Brain microvascular endothelial cell (primary cell): ENCODE measurements at regions not wholly inside any gene's neighbourhood (a gene's known extent, or its start where the extent isn't known, plus 50 kb on each side); places are given as distances from the start of the nearest gene placed in this dataset.

Experiments used
- DNase-seq: peaks from one replicate; pipeline ENCODE4 v3.0.0-alpha.2; 2020
- H3K27ac ChIP-seq: fragments of 250-450 bp; sonication (Bioruptor Pico); 2 replicates; pipeline ENCODE4 v1.5.1; 2020; ENCODE audit warnings: mild to moderate bottlenecking, moderate library complexity
- H3K27me3 ChIP-seq: fragments of 250-450 bp; sonication (Bioruptor Pico); replicated peaks from 2 replicates; pipeline ENCODE4 v1.5.1; 2020; ENCODE audit warnings: mild to moderate bottlenecking
- H3K36me3 ChIP-seq: fragments of 250-450 bp; sonication (Bioruptor Pico); replicated peaks from 2 replicates; pipeline ENCODE4 v1.5.1; 2020; ENCODE audit warnings: mild to moderate bottlenecking
- H3K4me3 ChIP-seq: 2 replicates; pipeline ENCODE4 v1.5.1; 2011; ENCODE audit warnings: low read depth, mild to moderate bottlenecking, control low read depth, low read length, moderate library complexity
- in situ Hi-C: cut with HindIII; loops from 2 replicates; pipeline ENCODE4 v1.10.0; 2017; ENCODE audit warnings: low sequenced_read_pairs, low pct_ligation_motif_present
- TF ChIP-seq, protein P1 (sequence below): IDR thresholded peaks from 2 replicates; pipeline ENCODE4 v1.5.1; 2011; ENCODE audit warnings: low read depth, mild to moderate bottlenecking, moderate library complexity, low read length, control low read depth, inconsistent platforms; ENCODE audit errors: missing control alignments

DNA sequence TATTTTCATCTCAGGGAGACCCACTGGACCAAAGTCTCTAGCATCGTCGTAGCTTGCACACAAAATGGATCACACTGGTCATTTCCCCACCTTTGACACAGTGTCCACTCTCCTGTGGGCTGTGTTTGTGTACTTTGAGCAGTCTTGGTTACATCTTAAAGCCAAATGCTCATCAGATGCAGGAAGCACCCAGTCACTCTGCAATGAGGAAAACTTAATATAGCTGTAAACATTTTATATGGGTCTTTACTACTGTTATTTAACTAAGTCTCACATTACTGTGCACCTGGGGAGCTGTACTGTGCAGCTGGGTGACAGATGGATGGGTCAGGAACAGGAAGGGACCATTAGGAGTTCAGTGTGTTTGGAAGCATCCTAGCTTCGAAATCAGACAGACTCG is 109.0 kb upstream of the CXCR4 start:
- H3K27me3 ChIP-seq = no peaks in the 10 kb centered on the region
- H3K4me3 ChIP-seq = no peak overlapping the region
- DNase-seq = no peak
- no peak overlapping the region for H3K27ac ChIP-seq
- H3K36me3 ChIP-seq = no peaks in the 10 kb centered on the region
- TF ChIP-seq, protein P1, sequence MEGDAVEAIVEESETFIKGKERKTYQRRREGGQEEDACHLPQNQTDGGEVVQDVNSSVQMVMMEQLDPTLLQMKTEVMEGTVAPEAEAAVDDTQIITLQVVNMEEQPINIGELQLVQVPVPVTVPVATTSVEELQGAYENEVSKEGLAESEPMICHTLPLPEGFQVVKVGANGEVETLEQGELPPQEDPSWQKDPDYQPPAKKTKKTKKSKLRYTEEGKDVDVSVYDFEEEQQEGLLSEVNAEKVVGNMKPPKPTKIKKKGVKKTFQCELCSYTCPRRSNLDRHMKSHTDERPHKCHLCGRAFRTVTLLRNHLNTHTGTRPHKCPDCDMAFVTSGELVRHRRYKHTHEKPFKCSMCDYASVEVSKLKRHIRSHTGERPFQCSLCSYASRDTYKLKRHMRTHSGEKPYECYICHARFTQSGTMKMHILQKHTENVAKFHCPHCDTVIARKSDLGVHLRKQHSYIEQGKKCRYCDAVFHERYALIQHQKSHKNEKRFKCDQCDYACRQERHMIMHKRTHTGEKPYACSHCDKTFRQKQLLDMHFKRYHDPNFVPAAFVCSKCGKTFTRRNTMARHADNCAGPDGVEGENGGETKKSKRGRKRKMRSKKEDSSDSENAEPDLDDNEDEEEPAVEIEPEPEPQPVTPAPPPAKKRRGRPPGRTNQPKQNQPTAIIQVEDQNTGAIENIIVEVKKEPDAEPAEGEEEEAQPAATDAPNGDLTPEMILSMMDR = no peak
- in situ Hi-C loops = no loop called here

DNA sequence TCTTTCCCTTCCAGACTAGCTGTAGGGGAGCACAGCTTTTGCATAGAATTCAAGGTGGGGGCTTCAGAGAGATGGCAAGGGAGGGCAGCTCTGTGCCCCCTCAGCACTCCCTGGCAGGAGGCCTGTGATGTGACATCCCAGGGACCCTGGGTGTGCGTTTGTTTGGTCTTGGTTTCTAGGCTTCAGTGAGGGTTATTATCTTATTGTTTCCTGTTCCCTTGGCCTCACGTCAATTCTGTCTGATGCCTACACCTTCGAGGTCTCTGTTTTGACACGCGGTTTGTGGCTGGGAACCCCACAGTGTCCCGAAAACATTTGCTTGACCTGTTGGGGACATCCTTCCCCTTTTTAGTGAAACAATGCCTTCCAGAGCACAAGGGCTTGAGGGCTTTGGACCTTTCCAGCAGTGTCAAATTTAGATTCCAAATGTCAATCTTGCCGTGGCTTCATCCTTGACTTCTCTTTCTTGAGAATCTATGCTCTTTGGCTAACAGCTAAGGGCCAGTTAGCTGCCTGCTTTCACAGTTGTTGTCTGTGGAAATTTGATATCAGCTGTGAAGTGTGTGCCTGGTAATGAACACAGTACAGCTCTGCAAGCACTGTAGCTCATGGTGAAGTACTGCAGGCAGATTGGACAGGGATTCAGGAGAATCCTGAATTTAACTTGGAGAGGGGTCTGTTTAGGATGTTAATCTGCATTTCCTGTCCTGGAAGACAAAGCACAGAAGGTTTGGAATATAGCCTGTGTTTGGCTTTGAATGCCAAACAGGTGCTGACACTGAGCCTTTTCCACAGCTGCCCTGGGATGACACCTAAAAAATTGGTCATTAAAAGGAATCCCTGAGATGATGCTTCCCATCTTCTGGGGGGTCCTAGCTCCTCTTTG is 108.2 kb upstream of the CXCR4 start:
- in situ Hi-C loops = no loop called here
- Histone ChIP-seq H3K4me3 (no peak overlapping the region), H3K27ac (no peak overlapping the region), H3K27me3 (no peaks in the 10 kb centered on the region), H3K36me3 (no peaks in the 10 kb centered on the region)
- TF ChIP-seq, protein P1 = no peak
- DNase-seq = no peak

DNA sequence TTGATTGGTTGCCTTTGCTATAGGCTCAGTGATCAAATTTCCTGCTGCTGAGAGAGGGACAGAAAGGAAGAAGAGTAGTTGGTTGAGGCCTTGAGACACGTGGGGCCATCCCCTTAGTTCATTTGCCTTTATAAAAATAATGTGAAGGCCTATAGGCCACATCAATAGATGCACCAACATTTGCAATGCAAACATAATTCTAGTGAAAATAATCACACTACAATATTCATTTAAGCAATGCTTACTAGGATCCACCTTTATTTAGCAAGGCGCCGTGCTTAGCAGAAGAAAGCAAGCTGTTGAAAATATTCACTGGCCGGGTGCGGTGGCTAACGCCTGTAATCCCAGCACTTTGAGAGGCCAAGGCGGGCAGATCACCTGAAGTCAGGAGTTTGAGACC is 105.3 kb upstream of the CXCR4 start:
- no peak overlapping the region for H3K4me3 ChIP-seq
- H3K27me3 ChIP-seq = no peaks in the 10 kb centered on the region
- TF ChIP-seq, protein P1 = no peak
- no peaks in the 10 kb centered on the region for H3K36me3 ChIP-seq
- in situ Hi-C loops = no loop called here
- DNase-seq = no peak
- no peak overlapping the region for H3K27ac ChIP-seq

DNA sequence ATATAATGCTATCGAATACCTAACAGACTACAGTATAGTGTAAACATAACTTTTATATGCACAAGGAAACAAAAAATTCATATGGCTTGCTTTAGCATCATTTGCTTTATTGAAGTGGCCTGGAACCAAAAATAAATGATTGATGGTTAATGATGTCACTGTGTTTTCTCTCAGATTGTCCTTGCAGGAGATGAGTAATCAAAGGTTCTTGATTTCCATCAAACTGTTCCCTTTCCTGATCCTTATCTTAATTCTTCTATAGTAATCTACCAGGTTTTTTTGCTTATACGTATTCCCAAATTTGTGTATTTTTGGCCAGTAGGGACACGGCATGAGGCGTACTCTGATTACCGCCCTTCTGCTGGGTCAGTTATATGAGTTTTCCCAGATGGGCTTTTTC is 104.9 kb upstream of the CXCR4 start:
- in situ Hi-C loops = no loop called here
- no peaks in the 10 kb centered on the region for H3K36me3 ChIP-seq
- H3K4me3 ChIP-seq = no peak overlapping the region
- no peak for DNase-seq
- H3K27ac ChIP-seq = no peak overlapping the region
- H3K27me3 ChIP-seq = no peaks in the 10 kb centered on the region
- TF ChIP-seq, protein P1 = no peak

DNA sequence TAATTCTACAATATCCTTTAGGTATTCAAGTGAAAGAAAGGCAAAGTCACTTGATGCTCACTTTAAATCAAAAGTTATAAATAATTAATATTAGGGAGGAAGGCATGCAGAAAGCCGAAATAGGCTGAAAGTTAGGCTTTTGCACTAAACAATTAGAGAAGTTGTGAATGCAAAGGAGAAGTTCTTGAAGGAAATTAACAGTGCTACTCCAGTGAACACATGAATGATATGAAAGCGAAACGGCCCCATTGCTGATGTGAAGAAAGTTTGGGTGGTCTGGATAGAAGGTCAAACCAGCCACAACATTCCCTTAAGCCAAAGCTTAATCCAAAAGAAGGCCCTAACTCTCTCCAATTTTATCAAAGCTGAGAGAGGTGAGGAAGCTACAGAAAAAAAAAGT is 103.1 kb upstream of the CXCR4 start:
- no peak for DNase-seq
- TF ChIP-seq, protein P1 = no peak

DNA sequence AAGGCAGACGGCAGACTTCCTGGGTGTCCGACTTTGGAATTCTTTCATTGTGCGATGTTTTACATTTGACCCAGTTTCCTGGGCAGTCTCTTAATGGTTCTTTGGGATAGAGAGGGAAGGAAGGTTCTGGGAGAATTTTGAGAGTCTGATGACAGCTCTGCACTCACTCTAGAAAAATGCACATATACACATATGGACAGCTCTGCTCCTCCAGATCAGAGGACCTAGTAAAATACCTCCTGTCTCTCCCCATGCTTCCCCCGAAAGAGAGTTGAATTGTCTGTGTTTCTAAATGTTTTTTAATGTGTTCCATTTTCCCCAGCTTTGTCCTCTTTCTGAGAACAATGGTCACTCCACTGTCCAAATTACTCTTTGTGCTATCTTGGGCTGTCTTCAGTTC is 102.0 kb upstream of the CXCR4 start:
- no peak for DNase-seq
- in situ Hi-C loops = no loop called here
- TF ChIP-seq, protein P1 = no peak
- Histone ChIP-seq H3K4me3 (no peak overlapping the region), H3K27me3 (no peaks in the 10 kb centered on the region), H3K36me3 (no peaks in the 10 kb centered on the region), H3K27ac (no peak overlapping the region)

More for the DNA sequence above, 103.1 kb upstream of the CXCR4 start:
- H3K27me3 ChIP-seq = no peaks in the 10 kb centered on the region
- in situ Hi-C loops = no loop called here
- no peak overlapping the region for H3K4me3 ChIP-seq
- no peak overlapping the region for H3K27ac ChIP-seq
- no peaks in the 10 kb centered on the region for H3K36me3 ChIP-seq
